ENCODE measurements at regions not wholly inside any gene's neighbourhood (a gene's known extent, or its start where the extent isn't known, plus 50 kb on each side); places are given as distances from the start of the nearest gene placed in this dataset.

- TF ChIP-seq, protein P1, sequence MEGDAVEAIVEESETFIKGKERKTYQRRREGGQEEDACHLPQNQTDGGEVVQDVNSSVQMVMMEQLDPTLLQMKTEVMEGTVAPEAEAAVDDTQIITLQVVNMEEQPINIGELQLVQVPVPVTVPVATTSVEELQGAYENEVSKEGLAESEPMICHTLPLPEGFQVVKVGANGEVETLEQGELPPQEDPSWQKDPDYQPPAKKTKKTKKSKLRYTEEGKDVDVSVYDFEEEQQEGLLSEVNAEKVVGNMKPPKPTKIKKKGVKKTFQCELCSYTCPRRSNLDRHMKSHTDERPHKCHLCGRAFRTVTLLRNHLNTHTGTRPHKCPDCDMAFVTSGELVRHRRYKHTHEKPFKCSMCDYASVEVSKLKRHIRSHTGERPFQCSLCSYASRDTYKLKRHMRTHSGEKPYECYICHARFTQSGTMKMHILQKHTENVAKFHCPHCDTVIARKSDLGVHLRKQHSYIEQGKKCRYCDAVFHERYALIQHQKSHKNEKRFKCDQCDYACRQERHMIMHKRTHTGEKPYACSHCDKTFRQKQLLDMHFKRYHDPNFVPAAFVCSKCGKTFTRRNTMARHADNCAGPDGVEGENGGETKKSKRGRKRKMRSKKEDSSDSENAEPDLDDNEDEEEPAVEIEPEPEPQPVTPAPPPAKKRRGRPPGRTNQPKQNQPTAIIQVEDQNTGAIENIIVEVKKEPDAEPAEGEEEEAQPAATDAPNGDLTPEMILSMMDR (IDR thresholded peaks at IDR 0.05) = no peak
- TF ChIP-seq POLR2A (IDR thresholded peaks at IDR 0.05) = no peak
Observed at GRCh38 chr13:34808649-34809048, 133.4 kb upstream of the NBEA start.

Data from heart left ventricle (tissue), 13 donors.